ENCODE measurements at regions not wholly inside any gene's neighbourhood (a gene's known extent, or its start where the extent isn't known, plus 50 kb on each side); places are given as distances from the start of the nearest gene placed in this dataset.

DNA sequence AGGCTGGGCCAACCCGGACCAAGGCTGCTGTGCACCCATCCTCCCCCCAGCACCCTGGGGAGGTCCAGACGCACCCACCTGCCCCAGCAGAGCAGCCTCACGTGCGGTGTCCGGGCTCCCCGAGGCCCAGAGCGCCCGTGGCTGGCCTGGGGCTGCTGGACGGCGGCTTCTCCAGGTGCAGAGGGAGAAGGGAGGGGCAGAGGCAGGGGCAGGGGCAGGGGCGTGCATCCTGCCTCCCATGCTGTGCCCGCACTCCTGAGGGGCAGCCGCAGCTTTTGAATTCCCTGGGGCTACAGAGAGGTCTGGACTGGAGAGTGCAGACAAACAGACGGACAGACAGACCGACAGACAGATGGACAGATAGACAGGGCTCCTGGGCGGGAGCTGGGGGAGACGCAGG lies 83.6 kb upstream of the PRR5 start:
- Mint-ChIP-seq H3K27ac (no peak overlapping the region), H3K36me3 (no peaks in the 10 kb centered on the region), H3K27me3 (ENCODE audit: low read depth) (peaks cover 16% of the 10 kb centered on the region), H3K9me3 (peaks cover 3% of the 10 kb centered on the region), H3K4me3 (no peak overlapping the region), H3K4me1 (peaks cover 2% of the 10 kb centered on the region)
- DNase-seq (ENCODE audit: low spot score in 2 of 2, unreplicated experiment in 2 of 2) = no peak
- TF ChIP-seq CTCF (IDR thresholded peaks at IDR 0.05; ENCODE audit: unreplicated experiment) = no peak

DNA sequence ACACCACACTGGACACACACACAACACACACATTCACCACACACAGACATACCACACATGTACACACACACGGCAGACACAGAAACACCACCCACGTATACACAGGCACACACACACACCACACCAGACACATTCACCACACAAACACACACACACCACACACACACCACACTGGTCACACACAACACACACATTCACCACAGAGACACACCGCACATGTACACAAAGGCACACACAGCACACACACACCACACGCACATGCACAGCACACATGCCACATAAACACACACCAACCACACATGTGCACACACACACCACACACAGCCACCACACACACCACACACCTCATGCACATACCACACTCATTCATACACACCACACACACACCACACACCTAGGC lies 84.2 kb upstream of the PRR5 start:
- TF ChIP-seq CTCF (IDR thresholded peaks at IDR 0.05; ENCODE audit: unreplicated experiment) = no peak
- peaks cover 2% of the 10 kb centered on the region for H3K4me1 Mint-ChIP-seq
- H3K27ac Mint-ChIP-seq = no peak overlapping the region
- H3K27me3 Mint-ChIP-seq (ENCODE audit: low read depth) = peaks cover 13% of the 10 kb centered on the region
- H3K4me3 Mint-ChIP-seq = no peak overlapping the region
- no peak for DNase-seq (ENCODE audit: low spot score in 2 of 2, unreplicated experiment in 2 of 2)
- peaks cover 7% of the 10 kb centered on the region for H3K9me3 Mint-ChIP-seq
- no peaks in the 10 kb centered on the region for H3K36me3 Mint-ChIP-seq

- no peak for TF ChIP-seq CTCF (IDR thresholded peaks at IDR 0.05; ENCODE audit: unreplicated experiment)
- no peak for DNase-seq (ENCODE audit: low spot score in 2 of 2, unreplicated experiment in 2 of 2)
- Mint-ChIP-seq H3K4me3 (no peak overlapping the region), H3K27ac (no peak overlapping the region), H3K36me3 (no peaks in the 10 kb centered on the region), H3K9me3 (peaks cover 7% of the 10 kb centered on the region), H3K4me1 (peaks cover 2% of the 10 kb centered on the region), H3K27me3 (ENCODE audit: low read depth) (peaks cover 9% of the 10 kb centered on the region)
Observed at GRCh38 chr22:44616882-44617655, 84.9 kb upstream of the PRR5 start.

DNA sequence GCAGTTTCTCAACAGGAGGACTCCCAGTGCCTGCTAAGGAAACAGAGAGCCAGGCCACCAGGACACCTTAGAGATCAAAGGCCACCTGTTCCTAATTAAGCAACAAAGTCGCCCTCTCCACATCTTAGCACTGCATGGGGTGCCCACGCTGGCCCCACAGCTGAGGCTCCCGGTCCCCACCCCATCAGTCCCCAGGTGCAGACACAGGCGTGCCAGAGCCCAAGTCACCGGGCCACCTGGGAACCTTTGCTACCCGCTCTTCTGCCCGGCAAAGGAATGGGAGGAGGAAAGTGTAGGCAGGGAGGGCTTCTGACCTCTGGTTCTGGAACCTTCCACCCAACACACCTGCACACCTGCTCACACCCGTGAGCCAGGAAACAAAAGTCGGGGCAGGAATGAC lies 85.5 kb upstream of the PRR5 start:
- Mint-ChIP-seq H3K9me3 (peaks cover 8% of the 10 kb centered on the region), H3K4me1 (peaks cover 2% of the 10 kb centered on the region), H3K27me3 (ENCODE audit: low read depth) (peaks cover 7% of the 10 kb centered on the region), H3K27ac (no peak overlapping the region), H3K36me3 (no peaks in the 10 kb centered on the region), H3K4me3 (no peak overlapping the region)
- no peak for DNase-seq (ENCODE audit: low spot score in 2 of 2, unreplicated experiment in 2 of 2)
- no peak for TF ChIP-seq CTCF (IDR thresholded peaks at IDR 0.05; ENCODE audit: unreplicated experiment)

DNA sequence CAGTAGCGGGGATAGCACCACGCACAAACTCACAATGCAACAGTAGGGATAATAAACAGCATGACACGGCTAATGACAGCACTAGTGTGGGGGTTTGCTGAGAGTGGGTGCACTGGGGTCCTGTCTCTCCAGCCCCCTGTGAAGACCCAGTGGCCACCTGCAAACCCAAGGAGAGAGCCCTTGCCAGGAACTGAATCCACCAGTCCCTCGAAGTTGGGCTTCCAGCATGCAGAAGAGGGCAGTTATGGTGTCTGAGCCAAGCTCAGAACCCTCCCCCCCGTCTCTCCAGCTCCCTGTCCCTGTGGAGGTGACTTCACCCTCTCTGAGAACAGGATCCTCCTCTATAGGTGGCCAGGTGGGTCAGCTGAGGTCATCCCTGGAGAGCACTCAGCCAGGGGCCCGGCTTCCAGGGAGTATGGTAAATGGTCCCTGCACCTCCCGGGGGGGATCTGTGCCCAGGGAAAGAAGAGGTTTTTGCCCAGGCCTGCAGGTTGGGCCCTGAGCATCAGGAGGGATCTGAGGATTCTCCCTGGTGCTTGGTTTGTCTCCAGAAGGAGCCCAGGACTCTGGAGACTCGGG lies 86.3 kb upstream of the PRR5 start:
- Mint-ChIP-seq H3K27ac (no peak overlapping the region), H3K4me3 (no peak overlapping the region), H3K9me3 (peaks cover 11% of the 10 kb centered on the region), H3K36me3 (no peaks in the 10 kb centered on the region), H3K4me1 (peaks cover 2% of the 10 kb centered on the region), H3K27me3 (ENCODE audit: low read depth) (peaks cover 4% of the 10 kb centered on the region)
- no peak for DNase-seq (ENCODE audit: low spot score in 2 of 2, unreplicated experiment in 2 of 2)
- TF ChIP-seq CTCF (IDR thresholded peaks at IDR 0.05; ENCODE audit: unreplicated experiment) = no peak
